CD4-positive, CD25-positive, alpha-beta regulatory T cell (primary cell): ENCODE measurements at regions not wholly inside any gene's neighbourhood (a gene's known extent, or its start where the extent isn't known, plus 50 kb on each side); places are given as distances from the start of the nearest gene placed in this dataset.

ENCODE experiments used
- ATAC-seq, 2 donors: fragments of 150-1000 bp; cut with Tn5 transposase; one replicate each; pipeline ENCODE4 v1.10.0; 2021; ENCODE audit warnings: low read depth in 2 of 2, moderate number of reproducible peaks in 2 of 2, moderate library complexity in 1 of 2
- DNase-seq, 3 donors: peaks; one replicate each; pipeline versions ENCODE4 v3.0.0 to v3.0.0-alpha.2; 2012 to 2022; ENCODE audit warnings: mixed read lengths in 1 of 3
- H3K27ac ChIP-seq: one replicate; pipeline ENCODE4 v1.7.0; 2013; ENCODE audit warnings: mild to moderate bottlenecking, low read length; ENCODE audit not compliant: insufficient read depth, poor library complexity, severe bottlenecking
- H3K27me3 ChIP-seq: one replicate; pipeline ENCODE4 v1.7.0; 2013; ENCODE audit warnings: low read length; ENCODE audit not compliant: control insufficient read depth, insufficient read depth
- H3K36me3 ChIP-seq: one replicate; pipeline ENCODE4 v1.7.0; 2013; ENCODE audit warnings: mild to moderate bottlenecking, low read length, moderate library complexity; ENCODE audit not compliant: control insufficient read depth, insufficient read depth
- H3K4me1 ChIP-seq: 2 replicates; pipeline ENCODE4 v1.7.0; 2013; ENCODE audit warnings: mild to moderate bottlenecking, low read length; ENCODE audit not compliant: insufficient read depth, control insufficient read depth, poor library complexity, severe bottlenecking
- H3K4me3 ChIP-seq: one replicate; pipeline ENCODE4 v1.7.0; 2013; ENCODE audit warnings: low read depth, mild to moderate bottlenecking, low read length, moderate library complexity
- H3K9me3 ChIP-seq, 2 experiments: 1 replicate in 1 of 2; 2 replicates in 1 of 2; pipeline ENCODE4 v1.7.0; 2013; ENCODE audit warnings: low read length in 2 of 2, mild to moderate bottlenecking in 1 of 2, moderate library complexity in 1 of 2; ENCODE audit not compliant: control insufficient read depth in 2 of 2
- H3K27ac Mint-ChIP-seq, 3 donors: one replicate each; pipeline ENCODE4 v1.8.0; 2020 to 2022; ENCODE audit warnings: mild to moderate bottlenecking in 3 of 3, mixed read lengths in 3 of 3, moderate library complexity in 2 of 3
- H3K27me3 Mint-ChIP-seq: one replicate; pipeline ENCODE4 v1.8.0; 2022; ENCODE audit warnings: mild to moderate bottlenecking, mixed read lengths
- H3K36me3 Mint-ChIP-seq: one replicate; pipeline ENCODE4 v1.8.0; 2020; ENCODE audit warnings: mixed read lengths
- H3K4me1 Mint-ChIP-seq, 4 donors: one replicate each; pipeline ENCODE4 v1.8.0; 2020 to 2022; ENCODE audit warnings: mixed read lengths in 4 of 4, mild to moderate bottlenecking in 1 of 4
- H3K4me3 Mint-ChIP-seq, 4 donors: one replicate each; pipeline ENCODE4 v1.8.0; 2020 to 2022; ENCODE audit warnings: mild to moderate bottlenecking in 4 of 4, mixed read lengths in 4 of 4, moderate library complexity in 3 of 4
- H3K9me3 Mint-ChIP-seq, 7 donors: one replicate each; pipeline ENCODE4 v1.8.0; 2020 to 2022; ENCODE audit warnings: mixed read lengths in 7 of 7, mild to moderate bottlenecking in 3 of 7, moderate library complexity in 2 of 7

DNA sequence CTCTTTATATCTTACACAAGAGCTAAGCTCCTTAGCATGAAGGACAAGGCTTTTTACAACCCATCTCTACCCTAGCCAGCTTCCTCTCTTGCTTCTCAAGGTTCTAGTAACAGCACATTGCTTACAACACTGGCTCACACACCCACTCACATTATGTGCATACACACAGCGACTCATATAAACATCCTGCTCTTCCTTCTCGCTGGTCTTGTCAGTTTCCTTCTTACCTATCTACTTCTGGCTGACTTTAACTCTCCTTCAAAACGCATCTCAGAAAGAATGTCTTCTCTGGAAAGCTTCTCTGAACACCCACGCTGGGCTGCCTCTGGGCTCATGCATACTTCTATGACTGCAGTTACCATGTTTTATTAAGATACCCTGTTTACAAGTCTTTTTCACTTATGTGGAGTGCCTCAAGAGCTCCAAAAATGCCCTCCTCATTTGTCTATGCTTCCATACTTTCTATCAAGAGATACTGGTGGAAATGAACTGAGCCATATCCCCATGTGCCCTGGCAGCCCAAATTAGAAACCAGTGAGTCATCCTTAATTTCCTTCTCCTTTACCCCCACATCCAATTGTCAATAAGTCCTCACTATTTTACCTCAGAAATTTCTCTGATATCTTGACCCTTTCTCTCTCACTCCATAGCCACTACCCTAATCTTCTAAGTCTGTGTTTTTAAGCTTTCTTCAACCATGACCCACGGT lies 126.9 kb upstream of the KRAS start:
- DNase-seq: peak in 2 of 3 donors; percentile 65 to 86
- Mint-ChIP-seq H3K27me3 (no peaks in the 10 kb centered on the region), H3K27ac (peak overlapping the region; percentile 93 to 98 (median 96)), H3K36me3 (no peaks in the 10 kb centered on the region), H3K4me1 (peaks cover 10 to 56% (median 28%) of the 10 kb centered on the region in 4 donors), H3K4me3 (peak overlapping the region; percentile 11 to 77 (median 28)), H3K9me3 (peaks cover 0 to 1% (median 0%) of the 10 kb centered on the region in 7 donors)
- peaks cover 25% of the 10 kb centered on the region for H3K4me1 ChIP-seq
- H3K27me3 ChIP-seq: no peaks in the 10 kb centered on the region
- no peaks in the 10 kb centered on the region for H3K9me3 ChIP-seq
- peak; percentile 94 to 100 for ATAC-seq
- peak overlapping the region; percentile 61 for H3K27ac ChIP-seq
- peak overlapping the region; percentile 62 for H3K4me3 ChIP-seq
- H3K36me3 ChIP-seq: no peaks in the 10 kb centered on the region

DNA sequence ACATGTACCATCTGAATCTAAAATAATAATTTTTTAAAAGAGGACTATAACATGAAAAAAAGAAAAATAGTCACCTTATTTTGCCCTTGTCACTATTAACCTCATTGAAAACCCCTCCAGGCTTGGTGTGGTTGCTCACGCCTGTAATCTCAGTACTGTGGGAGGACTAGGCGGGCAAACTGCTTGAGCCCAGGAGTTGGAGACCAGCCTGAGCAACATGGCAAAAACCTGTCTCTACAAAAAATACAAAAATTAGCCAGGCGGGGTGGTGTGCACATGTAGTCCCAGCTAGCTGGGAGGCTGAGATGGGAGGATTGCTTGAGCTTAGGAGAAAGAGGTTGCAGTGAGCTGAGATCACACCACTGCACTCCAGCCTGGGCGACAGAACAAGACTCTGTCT lies 126.3 kb upstream of the KRAS start:
- no peaks in the 10 kb centered on the region for H3K36me3 Mint-ChIP-seq
- H3K4me3 Mint-ChIP-seq: peak overlapping the region in 3 of 4 donors; percentile 24 to 77 (median 54)
- Histone ChIP-seq H3K36me3 (no peaks in the 10 kb centered on the region), H3K9me3 (no peaks in the 10 kb centered on the region), H3K27me3 (no peaks in the 10 kb centered on the region), H3K4me3 (no peak overlapping the region), H3K27ac (peak overlapping the region; percentile 61), H3K4me1 (peaks cover 23% of the 10 kb centered on the region)
- H3K27ac Mint-ChIP-seq: peak overlapping the region; percentile 93 to 98 (median 96)
- ATAC-seq (peak; percentile 19 to 27), DNase-seq (no peak)
- no peaks in the 10 kb centered on the region for H3K27me3 Mint-ChIP-seq
- peaks cover 0 to 1% (median 0%) of the 10 kb centered on the region in 7 donors for H3K9me3 Mint-ChIP-seq
- peaks cover 10 to 50% (median 22%) of the 10 kb centered on the region in 4 donors for H3K4me1 Mint-ChIP-seq

DNA sequence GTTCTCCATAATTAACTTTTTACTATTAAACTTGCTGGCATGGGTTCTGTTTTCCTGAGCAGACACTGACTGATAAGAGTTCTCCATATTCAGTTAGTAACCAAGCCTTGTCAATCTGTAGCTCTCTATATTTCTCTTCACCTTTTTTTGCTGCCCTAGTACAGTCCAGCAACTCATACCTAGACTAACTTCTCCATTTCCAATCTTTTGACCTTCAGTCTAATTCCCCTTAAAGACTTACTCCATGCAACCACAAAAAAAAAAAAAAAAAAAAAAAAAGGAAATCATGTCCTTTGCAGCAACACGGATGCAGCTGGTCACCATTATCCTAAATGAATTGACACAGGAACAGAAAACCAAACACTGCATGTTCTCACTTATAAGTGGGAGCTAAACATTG lies 125.7 kb upstream of the KRAS start:
- H3K27me3 Mint-ChIP-seq: no peaks in the 10 kb centered on the region
- Histone ChIP-seq H3K27ac (peak overlapping the region; percentile 61), H3K4me3 (no peak overlapping the region), H3K9me3 (no peaks in the 10 kb centered on the region), H3K36me3 (no peaks in the 10 kb centered on the region), H3K4me1 (peaks cover 23% of the 10 kb centered on the region), H3K27me3 (no peaks in the 10 kb centered on the region)
- peaks cover 10 to 44% (median 21%) of the 10 kb centered on the region in 4 donors for H3K4me1 Mint-ChIP-seq
- peak overlapping the region in 2 of 4 donors; percentile 33 to 54 for H3K4me3 Mint-ChIP-seq
- H3K36me3 Mint-ChIP-seq: no peaks in the 10 kb centered on the region
- ATAC-seq: no peak
- DNase-seq: no peak
- H3K9me3 Mint-ChIP-seq: peaks cover 0 to 1% (median 0%) of the 10 kb centered on the region in 7 donors
- peak overlapping the region; percentile 79 to 98 (median 96) for H3K27ac Mint-ChIP-seq

DNA sequence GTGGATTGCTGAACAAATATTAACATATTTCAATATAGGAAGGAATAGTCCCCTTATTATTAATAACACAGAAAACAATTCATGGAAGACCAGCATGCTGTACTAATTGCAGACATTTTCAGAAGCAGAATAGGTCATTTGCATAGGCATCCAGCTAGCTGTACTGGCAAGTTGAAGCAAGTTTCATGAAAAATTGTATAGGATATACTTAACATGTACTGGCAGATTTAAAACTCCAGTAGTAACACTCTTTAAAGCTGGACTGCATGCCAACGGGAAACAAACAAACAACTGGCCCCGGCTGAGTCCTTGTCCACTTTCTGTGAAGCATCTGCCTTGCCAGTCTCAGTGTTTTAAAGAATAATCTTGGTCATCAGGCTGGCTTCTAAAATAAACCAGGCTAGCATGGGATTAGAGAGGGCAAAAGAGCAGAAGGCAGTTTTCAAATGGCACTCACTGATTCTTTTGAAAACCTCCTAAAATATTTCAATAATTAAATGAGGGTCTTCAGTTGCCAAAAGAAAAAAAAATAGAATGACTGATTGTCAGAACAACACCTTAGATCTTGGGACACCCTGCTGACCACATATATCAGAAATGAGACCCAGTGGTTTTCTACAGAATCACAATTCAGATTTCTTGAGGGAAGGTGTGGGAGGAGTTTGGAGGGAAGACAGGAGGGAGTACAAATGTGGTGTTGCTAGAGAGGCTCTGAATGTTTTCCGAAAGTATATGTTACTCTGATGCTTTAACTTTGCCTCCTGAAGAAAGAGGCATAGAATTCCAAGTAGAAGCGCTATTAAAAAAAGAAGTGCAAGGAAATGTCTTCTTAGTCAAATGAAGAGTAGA lies 122.5 kb upstream of the KRAS start:
- peaks cover 10 to 31% (median 21%) of the 10 kb centered on the region in 4 donors for H3K4me1 Mint-ChIP-seq

DNA sequence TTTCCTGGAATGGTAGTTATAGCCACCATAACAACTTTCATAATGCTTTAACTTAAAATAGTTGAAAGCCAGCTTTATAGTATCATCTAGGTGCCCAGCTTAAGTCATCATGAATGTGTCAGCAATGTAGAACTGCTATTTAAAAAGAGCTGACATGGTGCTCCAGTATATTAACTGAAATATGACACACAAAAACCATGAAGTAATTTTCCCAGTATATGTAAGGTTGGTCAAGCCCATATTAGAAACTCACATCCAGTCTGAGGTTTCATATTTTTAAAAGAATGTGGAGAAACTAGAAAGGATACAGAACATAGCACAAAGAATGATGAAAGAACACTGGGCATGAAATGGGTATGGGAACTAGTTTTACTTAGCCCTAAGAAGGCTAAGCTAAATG lies 121.3 kb upstream of the KRAS start:
- Histone ChIP-seq H3K4me3 (no peak overlapping the region), H3K9me3 (no peaks in the 10 kb centered on the region), H3K4me1 (peaks cover 11% of the 10 kb centered on the region), H3K27ac (no peak overlapping the region), H3K36me3 (no peaks in the 10 kb centered on the region), H3K27me3 (no peaks in the 10 kb centered on the region)
- ATAC-seq: no peak
- no peaks in the 10 kb centered on the region for H3K36me3 Mint-ChIP-seq
- H3K9me3 Mint-ChIP-seq: peaks cover 0 to 1% (median 0%) of the 10 kb centered on the region in 7 donors
- peak overlapping the region in 1 of 3 donors; percentile 38 for H3K27ac Mint-ChIP-seq
- H3K4me1 Mint-ChIP-seq: peaks cover 6 to 19% (median 11%) of the 10 kb centered on the region in 4 donors
- no peak overlapping the region for H3K4me3 Mint-ChIP-seq
- no peaks in the 10 kb centered on the region for H3K27me3 Mint-ChIP-seq
- DNase-seq: no peak

More for the DNA sequence above, 122.5 kb upstream of the KRAS start:
- H3K4me1 ChIP-seq: peaks cover 23% of the 10 kb centered on the region
- Mint-ChIP-seq H3K27ac (peak overlapping the region in 1 of 3 donors; percentile 38), H3K9me3 (peaks cover 0 to 1% (median 0%) of the 10 kb centered on the region in 7 donors), H3K4me3 (no peak overlapping the region), H3K36me3 (no peaks in the 10 kb centered on the region), H3K27me3 (no peaks in the 10 kb centered on the region)
- no peak for ATAC-seq
- DNase-seq: no peak
- no peaks in the 10 kb centered on the region for H3K9me3 ChIP-seq
- no peak overlapping the region for H3K4me3 ChIP-seq
- no peaks in the 10 kb centered on the region for H3K36me3 ChIP-seq
- H3K27ac ChIP-seq: no peak overlapping the region
- H3K27me3 ChIP-seq: no peaks in the 10 kb centered on the region

DNA sequence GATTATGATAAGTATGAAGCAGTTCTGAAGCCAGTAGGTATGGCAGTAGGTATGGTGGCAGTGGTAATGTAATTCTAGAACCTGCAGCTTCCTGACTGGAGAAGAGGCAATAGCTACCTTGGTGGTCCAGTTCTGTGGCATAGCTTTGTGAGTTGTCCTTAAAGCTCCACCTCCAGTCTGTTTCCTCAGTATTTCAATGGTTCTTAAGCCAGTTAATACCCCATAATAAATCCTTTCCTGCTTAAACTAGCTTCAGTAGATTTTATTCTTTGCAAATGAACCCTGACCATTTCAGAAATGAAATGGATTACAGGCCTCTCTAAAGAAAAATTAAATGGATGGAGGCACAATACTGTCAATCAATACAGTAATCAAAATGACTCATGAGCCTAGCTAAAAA lies 117.8 kb upstream of the KRAS start:
- H3K9me3 ChIP-seq: no peaks in the 10 kb centered on the region
- Mint-ChIP-seq H3K27me3 (peaks cover 4% of the 10 kb centered on the region), H3K36me3 (no peaks in the 10 kb centered on the region), H3K9me3 (no peaks in the 10 kb centered on the region), H3K4me1 (peaks cover 6 to 23% (median 15%) of the 10 kb centered on the region in 4 donors), H3K27ac (no peak overlapping the region), H3K4me3 (no peak overlapping the region)
- DNase-seq (no peak), ATAC-seq (no peak)
- no peak overlapping the region for H3K27ac ChIP-seq
- no peak overlapping the region for H3K4me3 ChIP-seq
- no peaks in the 10 kb centered on the region for H3K36me3 ChIP-seq
- peaks cover 9% of the 10 kb centered on the region for H3K4me1 ChIP-seq
- H3K27me3 ChIP-seq: no peaks in the 10 kb centered on the region

DNA sequence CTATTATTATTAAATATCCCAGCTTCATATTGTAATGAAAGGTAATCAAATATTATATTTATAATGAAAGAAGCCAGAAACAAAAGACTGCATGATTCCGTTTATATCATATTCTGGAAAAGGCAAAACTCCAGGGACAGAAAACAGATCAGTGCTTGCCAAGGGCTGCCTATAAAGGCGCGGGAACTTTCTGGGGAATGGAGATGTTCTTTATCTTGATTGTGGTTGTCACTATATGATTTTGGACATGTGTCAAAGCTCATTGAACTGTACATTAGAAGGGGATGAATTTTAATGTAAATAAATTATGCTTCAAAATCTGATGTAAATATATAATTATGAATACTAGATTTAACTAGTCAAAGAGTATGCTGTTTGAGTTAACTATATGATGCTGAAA lies 115.4 kb upstream of the KRAS start:
- no peak overlapping the region for H3K27ac ChIP-seq
- no peaks in the 10 kb centered on the region for H3K27me3 ChIP-seq
- peaks cover 9% of the 10 kb centered on the region for H3K4me1 ChIP-seq
- H3K36me3 Mint-ChIP-seq: no peaks in the 10 kb centered on the region
- H3K4me1 Mint-ChIP-seq: peaks cover 6 to 24% (median 17%) of the 10 kb centered on the region in 4 donors
- H3K4me3 ChIP-seq: no peak overlapping the region
- peaks cover 9% of the 10 kb centered on the region for H3K27me3 Mint-ChIP-seq
- no peaks in the 10 kb centered on the region for H3K9me3 Mint-ChIP-seq
- DNase-seq (no peak), ATAC-seq (no peak)
- no peak overlapping the region for H3K27ac Mint-ChIP-seq
- no peaks in the 10 kb centered on the region for H3K36me3 ChIP-seq
- no peak overlapping the region for H3K4me3 Mint-ChIP-seq
- no peaks in the 10 kb centered on the region for H3K9me3 ChIP-seq
